HepG2 (cell line): ENCODE measurements at regions not wholly inside any gene's neighbourhood (a gene's known extent, or its start where the extent isn't known, plus 50 kb on each side); places are given as distances from the start of the nearest gene placed in this dataset.

Source experiments
- ATAC-seq: fragments of 200-7000 bp; cut with Tn5 transposase; 3 replicates; pipeline ENCODE4 v1.9.1; 2020; ENCODE audit warnings: mild to moderate bottlenecking, moderate library complexity
- BruUV-seq: library from RNA; stranded (reverse); fragments of 400-500 nt; replicated peaks from 2 replicates; lab custom pipeline; 2021; lab: Mats Ljungman, UMichigan
- CTCF ChIA-PET: fragments of 300-600 bp; formaldehyde crosslinking; extraction: SDS; loops from one replicate; lab custom pipeline; 2021; ENCODE audit warnings: low total read pairs, inconsistent platforms, low intra/inter-chr PET ratio; lab: Yijun Ruan, JAX
- POLR2A ChIA-PET: fragments of 350-600 bp; sonication (Branson Sonifier 250); formaldehyde crosslinking; loops from one replicate; lab custom pipeline; 2020; ENCODE audit warnings: antibody characterized with exemption, inconsistent platforms; lab: Yijun Ruan, JAX
- DNase-seq: peaks from one replicate; pipeline ENCODE4 v3.0.0-alpha.2; 2015; ENCODE audit warnings: low spot score
- FAIRE-seq: peaks from 3 replicates; lab custom pipeline; 2011; peaks lifted over from hg19 to GRCh38; lab: Jason Lieb, UNC
- H2AFZ ChIP-seq: one replicate; pipeline ENCODE4 v1.6.1; 2011; ENCODE audit warnings: low read length, inconsistent platforms
- H3K27ac ChIP-seq: fragments of 300-600 bp; 3 replicates; pipeline ENCODE4 v1.8.0; 2011; ENCODE audit warnings: mixed run types, mild to moderate bottlenecking, mixed read lengths, low read length, inconsistent platforms; ENCODE audit not compliant: insufficient read depth; ENCODE audit errors: extremely low read length
- H3K27me3 ChIP-seq, 2 experiments: fragments of 200-600 bp in 1 of 2; 2 replicates in 1 of 2; 3 replicates in 1 of 2; pipeline versions ENCODE4 v1.6.0 to v1.8.0; 2011; ENCODE audit warnings: low read length in 2 of 2, mild to moderate bottlenecking in 2 of 2, moderate library complexity in 2 of 2, inconsistent platforms in 1 of 2; ENCODE audit not compliant: insufficient read depth in 2 of 2, control insufficient read depth in 1 of 2
- H3K36me3 ChIP-seq, 2 experiments: fragments of 200-600 bp in 1 of 2; replicated peaks in 1 of 2; 2 replicates in 1 of 2; 3 replicates in 1 of 2; pipeline versions ENCODE4 v1.5.1 to v1.8.0; 2011; ENCODE audit warnings: low read length in 2 of 2, inconsistent platforms in 1 of 2; ENCODE audit not compliant: insufficient read depth in 2 of 2, control insufficient read depth in 1 of 2
- H3K4me1 ChIP-seq: 2 replicates; pipeline ENCODE4 v1.5.1; 2012; ENCODE audit warnings: low read length, inconsistent platforms; ENCODE audit not compliant: insufficient read depth
- H3K4me2 ChIP-seq: 2 replicates; pipeline ENCODE4 v1.6.0; 2011; ENCODE audit warnings: low read depth, low read length, inconsistent platforms
- H3K4me3 ChIP-seq, 3 experiments: fragments of 200-600 bp in 1 of 3; sonication (generic), shearing (Covaris generic) in 1 of 3; replicated peaks in 1 of 3; 2 replicates each; pipeline ENCODE4 v1.5.1; 2011 to 2016; ENCODE audit warnings: low read length in 3 of 3, inconsistent platforms in 2 of 3, low read depth in 2 of 3, mild to moderate bottlenecking in 2 of 3, control low read depth in 1 of 3, mixed read lengths in 1 of 3; ENCODE audit not compliant: insufficient read depth in 1 of 3
- H3K79me2 ChIP-seq: one replicate; pipeline ENCODE4 v1.6.1; 2011; ENCODE audit warnings: low read length, inconsistent platforms; ENCODE audit not compliant: insufficient read depth
- H3K9ac ChIP-seq: 2 replicates; pipeline ENCODE4 v1.6.0; 2011; ENCODE audit warnings: mild to moderate bottlenecking, low read depth, low read length, inconsistent platforms; ENCODE audit not compliant: insufficient read depth
- H3K9me3 ChIP-seq: 2 replicates; pipeline ENCODE4 v1.5.1; 2012; ENCODE audit warnings: mild to moderate bottlenecking, low read length
- H4K20me1 ChIP-seq: 2 replicates; pipeline ENCODE4 v1.6.0; 2011; ENCODE audit warnings: inconsistent platforms, mild to moderate bottlenecking, low read length, moderate library complexity; ENCODE audit not compliant: insufficient read depth
- TAF1 ChIP-seq: sonication (generic); formaldehyde crosslinking; IDR thresholded peaks from 2 replicates; pipeline ENCODE4 v1.4.0; 2020; ENCODE audit warnings: missing genetic modification reagents
- TFAP4 ChIP-seq: sonication (generic); IDR thresholded peaks from 2 replicates; pipeline ENCODE4 v1.6.1; 2016; ENCODE audit warnings: low read depth, borderline replicate concordance
- ZFY ChIP-seq: sonication (generic); formaldehyde crosslinking; IDR thresholded peaks from 2 replicates; pipeline ENCODE4 v1.4.0; 2020; ENCODE audit warnings: missing genetic modification reagents
- ZNF180 ChIP-seq: sonication (generic); formaldehyde crosslinking; IDR thresholded peaks from 2 replicates; pipeline ENCODE4 v1.4.0; 2020; ENCODE audit warnings: low read depth, missing genetic modification reagents, borderline replicate concordance
- ZNF567 ChIP-seq: sonication (generic); formaldehyde crosslinking; IDR thresholded peaks from 2 replicates; pipeline ENCODE4 v1.8.1; 2023; ENCODE audit warnings: mild to moderate bottlenecking, missing genetic modification reagents, borderline replicate concordance
- ZNF577 ChIP-seq: sonication (generic); formaldehyde crosslinking; IDR thresholded peaks from 2 replicates; pipeline ENCODE4 v1.4.0; 2020; ENCODE audit warnings: mild to moderate bottlenecking, low read depth, missing genetic modification reagents, borderline replicate concordance
- WGBS: methylation state at CpG from one replicate; pipeline ENCODE4 v1.1.6; 2017; ENCODE audit warnings: low lambda C conversion rate; 5-methylcytosine and 5-hydroxymethylcytosine counted together
- in situ Hi-C: cut with HindIII; loops from 2 replicates; pipeline ENCODE4 v1.10.0; 2017; ENCODE audit warnings: low pct_unique_long_range_greater_than_20kb; ENCODE audit not compliant: extremely low pct_ligation_motif_present
- intact Hi-C: fragments of 100-400 bp; cut with micrococcal nuclease; formaldehyde crosslinking; loops from one replicate; pipeline ENCODE4 v1.10.0; 2022; ENCODE audit not compliant: unreplicated experiment
- TF ChIP-seq, protein P1 (sequence below): sonication (generic); formaldehyde crosslinking; IDR thresholded peaks from 2 replicates; pipeline ENCODE4 v1.4.0; 2020; ENCODE audit warnings: low read depth, missing genetic modification reagents
- TF ChIP-seq, protein P2 (sequence below): sonication (generic); formaldehyde crosslinking; conservative IDR thresholded peaks from 2 replicates; pipeline ENCODE4 v1.8.0; 2022; ENCODE audit warnings: mild to moderate bottlenecking, moderate library complexity, missing genetic modification reagents
- TF ChIP-seq, protein P3 (sequence below), 2 experiments: IDR thresholded peaks; 2 replicates each; pipeline ENCODE4 v1.6.1; 2011 to 2012; ENCODE audit warnings: low read length in 2 of 2, borderline replicate concordance in 1 of 2, low read depth in 1 of 2, mild to moderate bottlenecking in 1 of 2, moderate library complexity in 1 of 2

DNA sequence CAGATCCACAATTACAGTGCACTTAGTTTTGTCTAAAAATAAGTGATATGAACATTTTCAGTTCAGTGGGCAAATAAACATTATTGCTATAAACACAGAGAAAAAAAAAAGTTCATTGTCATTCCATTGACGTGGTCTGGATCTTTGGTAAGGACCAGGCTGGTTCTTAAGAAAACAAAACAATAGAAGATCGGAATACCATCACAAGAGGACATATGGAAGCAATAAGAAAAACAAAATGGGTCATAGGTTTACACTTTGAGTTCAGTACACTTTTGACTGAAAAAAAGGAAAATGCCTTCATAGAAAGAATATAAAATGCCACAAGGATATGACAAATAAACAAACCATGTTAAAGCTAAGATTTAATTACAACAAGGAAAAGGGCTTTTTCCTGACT lies 289.5 kb upstream of the TYRP1 start:
- POLR2A ChIA-PET: no interaction called here
- CTCF ChIA-PET: no interaction called here
- no peak overlapping the region for H2AFZ ChIP-seq
- no peak overlapping the region for H3K4me3 ChIP-seq
- no peak overlapping the region for H3K9ac ChIP-seq
- H3K9me3 ChIP-seq: no peaks in the 10 kb centered on the region
- FAIRE-seq (no peak), ATAC-seq (no peak), DNase-seq (no peak)
- TF ChIP-seq ZNF577 (CRISPR knock-in tag): no peak
- no peak for TF ChIP-seq TAF1 (CRISPR knock-in tag)
- TF ChIP-seq, protein P1, sequence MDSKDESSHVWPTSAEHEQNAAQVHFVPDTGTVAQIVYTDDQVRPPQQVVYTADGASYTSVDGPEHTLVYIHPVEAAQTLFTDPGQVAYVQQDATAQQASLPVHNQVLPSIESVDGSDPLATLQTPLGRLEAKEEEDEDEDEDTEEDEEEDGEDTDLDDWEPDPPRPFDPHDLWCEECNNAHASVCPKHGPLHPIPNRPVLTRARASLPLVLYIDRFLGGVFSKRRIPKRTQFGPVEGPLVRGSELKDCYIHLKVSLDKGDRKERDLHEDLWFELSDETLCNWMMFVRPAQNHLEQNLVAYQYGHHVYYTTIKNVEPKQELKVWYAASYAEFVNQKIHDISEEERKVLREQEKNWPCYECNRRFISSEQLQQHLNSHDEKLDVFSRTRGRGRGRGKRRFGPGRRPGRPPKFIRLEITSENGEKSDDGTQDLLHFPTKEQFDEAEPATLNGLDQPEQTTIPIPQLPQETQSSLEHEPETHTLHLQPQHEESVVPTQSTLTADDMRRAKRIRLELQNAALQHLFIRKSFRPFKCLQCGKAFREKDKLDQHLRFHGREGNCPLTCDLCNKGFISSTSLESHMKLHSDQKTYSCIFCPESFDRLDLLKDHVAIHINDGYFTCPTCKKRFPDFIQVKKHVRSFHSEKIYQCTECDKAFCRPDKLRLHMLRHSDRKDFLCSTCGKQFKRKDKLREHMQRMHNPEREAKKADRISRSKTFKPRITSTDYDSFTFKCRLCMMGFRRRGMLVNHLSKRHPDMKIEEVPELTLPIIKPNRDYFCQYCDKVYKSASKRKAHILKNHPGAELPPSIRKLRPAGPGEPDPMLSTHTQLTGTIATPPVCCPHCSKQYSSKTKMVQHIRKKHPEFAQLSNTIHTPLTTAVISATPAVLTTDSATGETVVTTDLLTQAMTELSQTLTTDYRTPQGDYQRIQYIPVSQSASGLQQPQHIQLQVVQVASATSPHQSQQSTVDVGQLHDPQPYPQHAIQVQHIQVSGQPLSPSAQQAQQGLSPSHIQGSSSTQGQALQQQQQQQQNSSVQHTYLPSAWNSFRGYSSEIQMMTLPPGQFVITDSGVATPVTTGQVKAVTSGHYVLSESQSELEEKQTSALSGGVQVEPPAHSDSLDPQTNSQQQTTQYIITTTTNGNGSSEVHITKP (CRISPR knock-in tag): no peak
- no peak for TF ChIP-seq ZNF180 (CRISPR knock-in tag)
- TF ChIP-seq, protein P2, sequence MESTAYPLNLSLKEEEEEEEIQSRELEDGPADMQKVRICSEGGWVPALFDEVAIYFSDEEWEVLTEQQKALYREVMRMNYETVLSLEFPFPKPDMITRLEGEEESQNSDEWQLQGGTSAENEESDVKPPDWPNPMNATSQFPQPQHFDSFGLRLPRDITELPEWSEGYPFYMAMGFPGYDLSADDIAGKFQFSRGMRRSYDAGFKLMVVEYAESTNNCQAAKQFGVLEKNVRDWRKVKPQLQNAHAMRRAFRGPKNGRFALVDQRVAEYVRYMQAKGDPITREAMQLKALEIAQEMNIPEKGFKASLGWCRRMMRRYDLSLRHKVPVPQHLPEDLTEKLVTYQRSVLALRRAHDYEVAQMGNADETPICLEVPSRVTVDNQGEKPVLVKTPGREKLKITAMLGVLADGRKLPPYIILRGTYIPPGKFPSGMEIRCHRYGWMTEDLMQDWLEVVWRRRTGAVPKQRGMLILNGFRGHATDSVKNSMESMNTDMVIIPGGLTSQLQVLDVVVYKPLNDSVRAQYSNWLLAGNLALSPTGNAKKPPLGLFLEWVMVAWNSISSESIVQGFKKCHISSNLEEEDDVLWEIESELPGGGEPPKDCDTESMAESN (CRISPR knock-in tag): no peak
- TF ChIP-seq, protein P3, sequence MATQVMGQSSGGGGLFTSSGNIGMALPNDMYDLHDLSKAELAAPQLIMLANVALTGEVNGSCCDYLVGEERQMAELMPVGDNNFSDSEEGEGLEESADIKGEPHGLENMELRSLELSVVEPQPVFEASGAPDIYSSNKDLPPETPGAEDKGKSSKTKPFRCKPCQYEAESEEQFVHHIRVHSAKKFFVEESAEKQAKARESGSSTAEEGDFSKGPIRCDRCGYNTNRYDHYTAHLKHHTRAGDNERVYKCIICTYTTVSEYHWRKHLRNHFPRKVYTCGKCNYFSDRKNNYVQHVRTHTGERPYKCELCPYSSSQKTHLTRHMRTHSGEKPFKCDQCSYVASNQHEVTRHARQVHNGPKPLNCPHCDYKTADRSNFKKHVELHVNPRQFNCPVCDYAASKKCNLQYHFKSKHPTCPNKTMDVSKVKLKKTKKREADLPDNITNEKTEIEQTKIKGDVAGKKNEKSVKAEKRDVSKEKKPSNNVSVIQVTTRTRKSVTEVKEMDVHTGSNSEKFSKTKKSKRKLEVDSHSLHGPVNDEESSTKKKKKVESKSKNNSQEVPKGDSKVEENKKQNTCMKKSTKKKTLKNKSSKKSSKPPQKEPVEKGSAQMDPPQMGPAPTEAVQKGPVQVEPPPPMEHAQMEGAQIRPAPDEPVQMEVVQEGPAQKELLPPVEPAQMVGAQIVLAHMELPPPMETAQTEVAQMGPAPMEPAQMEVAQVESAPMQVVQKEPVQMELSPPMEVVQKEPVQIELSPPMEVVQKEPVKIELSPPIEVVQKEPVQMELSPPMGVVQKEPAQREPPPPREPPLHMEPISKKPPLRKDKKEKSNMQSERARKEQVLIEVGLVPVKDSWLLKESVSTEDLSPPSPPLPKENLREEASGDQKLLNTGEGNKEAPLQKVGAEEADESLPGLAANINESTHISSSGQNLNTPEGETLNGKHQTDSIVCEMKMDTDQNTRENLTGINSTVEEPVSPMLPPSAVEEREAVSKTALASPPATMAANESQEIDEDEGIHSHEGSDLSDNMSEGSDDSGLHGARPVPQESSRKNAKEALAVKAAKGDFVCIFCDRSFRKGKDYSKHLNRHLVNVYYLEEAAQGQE (IDR thresholded peaks at IDR 0.05; ENCODE audit: borderline replicate concordance in 1 of 2, low read depth in 1 of 2, low read length in 2 of 2): no peak
- no peak for TF ChIP-seq ZFY (CRISPR knock-in tag)
- no peak for TF ChIP-seq ZNF567 (CRISPR knock-in tag)
- TF ChIP-seq TFAP4: no peak
- H3K79me2 ChIP-seq: no peaks in the 10 kb centered on the region
- H3K36me3 ChIP-seq: no peaks in the 10 kb centered on the region
- 0% methylated on average over 2 of the region's 2 CpGs for WGBS
- H3K27ac ChIP-seq: no peak overlapping the region
- no TSS peak for BruUV-seq
- H4K20me1 ChIP-seq: no peaks in the 10 kb centered on the region
- intact Hi-C loops: no loop called here
- no peaks in the 10 kb centered on the region for H3K4me1 ChIP-seq
- no peak overlapping the region for H3K4me2 ChIP-seq
- in situ Hi-C loops: no loop called here
- no peaks in the 10 kb centered on the region for H3K27me3 ChIP-seq
